ENCODE measurements at regions not wholly inside any gene's neighbourhood (a gene's known extent, or its start where the extent isn't known, plus 50 kb on each side); places are given as distances from the start of the nearest gene placed in this dataset.

DNA sequence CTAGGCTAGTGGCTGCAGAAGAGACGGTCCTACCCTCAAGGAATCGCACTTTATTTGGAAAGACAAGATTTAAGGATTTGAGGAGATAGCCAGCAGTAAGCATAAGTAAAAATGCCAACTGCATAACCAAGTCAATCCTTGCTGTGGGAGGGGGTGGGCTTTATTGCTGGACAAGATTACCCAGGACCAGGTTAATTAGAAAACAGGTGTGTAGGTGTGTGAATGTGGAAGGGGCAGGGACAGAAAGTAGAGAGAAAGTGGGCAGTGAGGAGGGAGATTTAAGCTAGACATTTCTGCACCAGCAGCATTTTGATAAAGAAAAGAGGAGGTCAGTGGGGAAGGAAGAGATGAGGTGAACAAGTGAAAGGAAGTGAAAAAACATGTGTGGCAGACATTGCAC, 89.7 kb upstream of the OGFRL1 start:
- TF ChIP-seq, protein P1, sequence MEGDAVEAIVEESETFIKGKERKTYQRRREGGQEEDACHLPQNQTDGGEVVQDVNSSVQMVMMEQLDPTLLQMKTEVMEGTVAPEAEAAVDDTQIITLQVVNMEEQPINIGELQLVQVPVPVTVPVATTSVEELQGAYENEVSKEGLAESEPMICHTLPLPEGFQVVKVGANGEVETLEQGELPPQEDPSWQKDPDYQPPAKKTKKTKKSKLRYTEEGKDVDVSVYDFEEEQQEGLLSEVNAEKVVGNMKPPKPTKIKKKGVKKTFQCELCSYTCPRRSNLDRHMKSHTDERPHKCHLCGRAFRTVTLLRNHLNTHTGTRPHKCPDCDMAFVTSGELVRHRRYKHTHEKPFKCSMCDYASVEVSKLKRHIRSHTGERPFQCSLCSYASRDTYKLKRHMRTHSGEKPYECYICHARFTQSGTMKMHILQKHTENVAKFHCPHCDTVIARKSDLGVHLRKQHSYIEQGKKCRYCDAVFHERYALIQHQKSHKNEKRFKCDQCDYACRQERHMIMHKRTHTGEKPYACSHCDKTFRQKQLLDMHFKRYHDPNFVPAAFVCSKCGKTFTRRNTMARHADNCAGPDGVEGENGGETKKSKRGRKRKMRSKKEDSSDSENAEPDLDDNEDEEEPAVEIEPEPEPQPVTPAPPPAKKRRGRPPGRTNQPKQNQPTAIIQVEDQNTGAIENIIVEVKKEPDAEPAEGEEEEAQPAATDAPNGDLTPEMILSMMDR (conservative IDR thresholded peaks at IDR 0.05; ENCODE audit: low read depth, low read length) = no peak
- TF ChIP-seq EZH2 (IDR thresholded peaks at IDR 0.05; ENCODE audit: low read length, unreplicated experiment) (no peak), EZH2phosphoT487 (IDR thresholded peaks at IDR 0.05; ENCODE audit: borderline replicate concordance, low read length) (no peak)
